ENCODE measurements at regions not wholly inside any gene's neighbourhood (a gene's known extent, or its start where the extent isn't known, plus 50 kb on each side); places are given as distances from the start of the nearest gene placed in this dataset.
"Not testable (repeated sequence)": the region's sequence is repeated elsewhere in the genome, so short reads cannot be mapped to it uniquely, and the experiment has no call there.

DNA sequence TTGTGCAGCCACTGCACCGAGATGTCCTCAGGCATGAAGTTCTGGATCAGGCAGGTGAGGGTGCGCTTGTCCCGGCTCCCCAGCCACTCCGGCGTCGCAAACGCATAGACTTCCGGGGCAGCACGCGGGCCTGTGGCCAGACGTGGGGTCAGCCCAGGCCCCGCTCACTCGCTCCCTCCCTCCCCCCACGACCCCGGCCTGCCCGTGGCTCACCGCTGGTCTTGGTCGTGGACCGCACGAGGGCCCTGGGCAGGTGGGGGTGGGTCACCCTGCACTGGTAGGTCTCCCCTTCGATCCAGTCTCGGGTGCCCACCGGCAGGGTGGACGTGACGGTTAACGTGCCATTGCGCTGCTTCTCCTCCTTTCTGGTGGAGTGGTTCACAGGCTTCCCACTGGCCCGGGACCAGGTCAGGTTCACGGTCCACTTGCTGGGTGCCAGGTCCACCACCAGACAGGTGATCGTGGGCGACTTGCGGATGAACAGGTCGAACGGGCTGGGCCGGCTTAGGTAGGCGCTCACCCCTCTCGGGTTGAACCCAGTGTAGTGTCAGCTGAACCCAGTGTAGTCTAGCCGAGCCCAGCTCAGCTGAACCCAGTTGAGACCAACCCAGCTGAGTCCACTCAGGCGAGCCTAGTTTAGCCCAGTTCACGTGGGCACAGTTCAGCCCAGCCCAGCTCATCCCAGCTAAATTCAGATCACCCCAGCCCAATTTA, 195.8 kb downstream of the TMEM121 start:
- TF ChIP-seq, protein P1, sequence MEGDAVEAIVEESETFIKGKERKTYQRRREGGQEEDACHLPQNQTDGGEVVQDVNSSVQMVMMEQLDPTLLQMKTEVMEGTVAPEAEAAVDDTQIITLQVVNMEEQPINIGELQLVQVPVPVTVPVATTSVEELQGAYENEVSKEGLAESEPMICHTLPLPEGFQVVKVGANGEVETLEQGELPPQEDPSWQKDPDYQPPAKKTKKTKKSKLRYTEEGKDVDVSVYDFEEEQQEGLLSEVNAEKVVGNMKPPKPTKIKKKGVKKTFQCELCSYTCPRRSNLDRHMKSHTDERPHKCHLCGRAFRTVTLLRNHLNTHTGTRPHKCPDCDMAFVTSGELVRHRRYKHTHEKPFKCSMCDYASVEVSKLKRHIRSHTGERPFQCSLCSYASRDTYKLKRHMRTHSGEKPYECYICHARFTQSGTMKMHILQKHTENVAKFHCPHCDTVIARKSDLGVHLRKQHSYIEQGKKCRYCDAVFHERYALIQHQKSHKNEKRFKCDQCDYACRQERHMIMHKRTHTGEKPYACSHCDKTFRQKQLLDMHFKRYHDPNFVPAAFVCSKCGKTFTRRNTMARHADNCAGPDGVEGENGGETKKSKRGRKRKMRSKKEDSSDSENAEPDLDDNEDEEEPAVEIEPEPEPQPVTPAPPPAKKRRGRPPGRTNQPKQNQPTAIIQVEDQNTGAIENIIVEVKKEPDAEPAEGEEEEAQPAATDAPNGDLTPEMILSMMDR (IDR thresholded peaks at IDR 0.05), result not testable (repeated sequence)
- TF ChIP-seq POLR2A (IDR thresholded peaks at IDR 0.05), result not testable (repeated sequence)
